SK-MEL-5 (cell line): ENCODE measurements at regions not wholly inside any gene's neighbourhood (a gene's known extent, or its start where the extent isn't known, plus 50 kb on each side); places are given as distances from the start of the nearest gene placed in this dataset.
"Not testable (repeated sequence)": the region's sequence is repeated elsewhere in the genome, so short reads cannot be mapped to it uniquely, and the experiment has no call there.

Source experiments
- DNase-seq: peaks from one replicate; pipeline ENCODE4 v3.0.0-alpha.2; 2016; ENCODE audit warnings: low read depth, low spot score
- in situ Hi-C: cut with HindIII; loops from 2 replicates; pipeline ENCODE4 v1.10.0; 2016; ENCODE audit warnings: low sequenced_read_pairs, high pct_unique_total_duplicates, low pct_unique_long_range_greater_than_20kb

DNA sequence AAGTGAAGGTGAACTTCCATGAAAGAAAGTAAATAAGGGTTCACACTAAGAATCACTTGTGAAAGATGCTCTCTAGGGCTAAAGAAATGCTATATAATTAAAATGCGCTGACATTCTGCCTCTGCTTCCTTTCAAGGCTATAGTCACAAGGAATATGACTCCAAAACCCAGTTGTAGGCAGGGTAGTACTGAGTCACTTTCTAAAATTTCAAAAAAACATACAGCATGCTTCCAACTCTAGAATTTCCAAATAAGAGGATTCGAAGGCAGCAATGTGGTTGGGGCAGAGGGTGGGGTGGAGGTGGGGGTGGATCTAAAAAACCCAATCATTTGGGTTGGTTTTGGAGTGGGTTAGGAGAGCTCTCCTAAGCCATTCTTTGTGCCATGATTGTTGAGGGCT is 84.6 kb downstream of the HMHB1 start:
- in situ Hi-C loops: no loop called here
- DNase-seq: no peak

DNA sequence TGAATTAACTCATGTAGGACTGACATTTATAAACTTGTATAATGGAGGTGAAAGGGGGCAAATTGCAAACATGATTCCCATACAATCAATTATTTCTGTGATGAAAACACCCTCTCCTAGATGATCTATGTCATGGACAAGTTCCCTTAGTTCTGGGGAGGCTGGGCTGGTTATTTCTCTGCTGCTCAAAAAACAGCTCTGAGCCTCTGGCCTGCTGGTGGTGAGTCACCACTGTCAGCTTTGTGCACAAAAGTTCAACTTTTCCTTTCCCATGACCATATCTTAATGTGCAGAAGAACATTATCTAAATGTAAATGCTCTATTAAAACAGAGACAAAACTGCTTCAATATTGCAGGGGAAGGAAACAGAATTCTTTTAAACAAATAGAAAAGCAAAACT is 85.0 kb downstream of the HMHB1 start:
- DNase-seq: peak; percentile 6

DNA sequence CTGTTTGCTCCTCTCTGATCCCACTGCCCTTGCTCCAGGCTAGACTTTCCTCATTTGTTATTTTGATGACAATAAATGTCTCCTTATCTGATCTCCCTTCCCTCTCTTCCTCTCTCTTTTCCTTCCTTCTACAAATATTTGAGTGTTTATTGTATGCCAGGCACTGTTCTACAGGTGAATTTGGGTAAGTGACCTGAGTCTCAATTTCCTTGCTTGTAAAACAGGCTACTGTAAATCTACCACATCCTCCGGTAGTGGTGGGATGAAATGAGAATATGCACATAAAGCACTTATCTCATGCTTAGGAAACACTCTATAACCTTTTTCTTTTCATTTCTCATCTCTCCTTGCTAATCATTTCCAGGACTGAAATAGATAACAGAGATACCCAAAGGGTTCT is 86.4 kb downstream of the HMHB1 start:
- DNase-seq: no peak
- in situ Hi-C loops: no loop called here

More for the DNA sequence above, 85.0 kb downstream of the HMHB1 start:
- in situ Hi-C loops: no loop called here

DNA sequence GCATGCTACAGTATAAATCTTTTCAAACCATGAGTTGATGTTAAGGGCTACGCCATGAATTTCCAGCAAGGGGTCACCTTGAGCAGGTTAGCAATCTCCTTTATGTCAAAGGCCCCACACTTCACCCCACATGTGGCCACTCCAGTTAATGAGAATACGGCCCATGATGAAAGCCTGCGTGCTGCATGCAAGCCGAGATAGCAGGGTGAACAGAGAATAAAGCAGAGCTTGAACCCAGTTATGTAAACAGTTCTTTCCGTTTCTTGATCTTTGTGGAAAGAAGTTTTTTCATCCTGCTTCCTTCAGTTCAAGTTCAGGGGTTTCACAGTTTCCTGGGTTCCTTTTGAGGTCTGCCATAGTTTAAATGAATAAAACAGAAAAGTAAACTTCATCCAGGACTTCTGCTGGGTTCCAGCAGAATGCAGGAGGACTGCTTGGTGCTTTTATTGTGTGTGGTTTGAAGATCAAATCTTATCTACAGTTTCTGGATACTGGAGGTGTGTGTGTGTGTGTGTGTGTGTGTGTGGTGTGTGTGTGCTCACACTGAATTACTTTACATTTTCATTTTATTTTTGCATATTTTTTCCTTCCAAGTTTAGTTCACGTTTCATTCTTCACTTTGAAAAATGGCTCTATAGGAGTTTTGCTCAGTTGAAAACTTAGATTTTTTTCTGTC is 87.1 kb downstream of the HMHB1 start:
- in situ Hi-C loops: no loop called here
- DNase-seq: no peak

DNA sequence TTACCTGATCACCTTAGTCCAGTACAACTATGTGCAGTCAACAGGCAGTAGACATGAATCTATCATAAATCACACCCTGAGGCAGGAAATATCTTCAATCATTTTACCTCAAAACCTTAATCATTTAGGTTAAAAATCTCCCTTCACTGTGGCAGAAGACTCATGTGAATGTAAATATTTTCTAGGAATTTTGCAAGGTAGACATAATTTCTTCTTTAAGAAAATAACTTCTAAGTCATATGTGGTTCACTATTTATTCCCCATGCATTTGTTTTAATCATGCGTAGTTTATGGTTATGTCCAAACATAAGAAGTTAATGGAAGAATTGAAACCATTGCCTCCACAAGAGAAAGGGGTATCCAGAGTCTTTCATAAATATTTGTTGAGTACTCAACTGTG is 97.0 kb downstream of the HMHB1 start:
- in situ Hi-C loops: no loop called here
- DNase-seq: no peak

DNA sequence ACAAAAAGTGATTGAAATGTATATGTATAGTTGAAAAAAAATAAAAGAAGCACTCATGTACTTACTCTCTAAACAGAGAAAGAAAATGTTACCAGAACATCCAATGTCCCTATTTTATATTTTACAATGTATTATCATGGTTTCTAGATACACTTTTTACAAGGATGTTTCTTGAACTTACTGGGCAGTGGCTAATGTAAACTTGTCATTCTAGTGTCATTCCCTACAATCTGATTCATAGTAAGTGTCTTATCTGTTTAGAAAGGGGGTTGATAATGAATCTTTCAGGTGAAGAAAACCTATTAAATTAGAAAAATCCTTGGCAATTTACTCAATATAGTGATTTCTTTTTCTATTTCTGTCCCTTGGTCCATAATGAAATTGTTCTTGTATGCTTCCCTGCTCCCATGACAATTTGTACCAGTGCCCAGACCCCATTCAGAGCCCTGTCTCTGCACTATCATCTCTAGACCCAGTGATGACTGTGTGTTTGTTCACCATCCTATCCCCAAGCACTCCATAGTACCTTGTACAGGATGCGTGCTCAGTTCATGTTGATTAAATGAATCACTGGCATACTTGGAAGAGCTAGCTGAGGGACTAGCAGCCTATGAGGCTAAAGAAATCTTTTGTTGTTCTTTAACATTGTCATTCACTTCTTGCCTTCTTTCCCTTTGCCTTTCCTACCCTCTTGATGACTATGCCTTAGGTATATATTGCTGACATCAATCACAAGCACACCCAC is 101.2 kb downstream of the HMHB1 start:
- no peak for DNase-seq
- in situ Hi-C loops: no loop called here

DNA sequence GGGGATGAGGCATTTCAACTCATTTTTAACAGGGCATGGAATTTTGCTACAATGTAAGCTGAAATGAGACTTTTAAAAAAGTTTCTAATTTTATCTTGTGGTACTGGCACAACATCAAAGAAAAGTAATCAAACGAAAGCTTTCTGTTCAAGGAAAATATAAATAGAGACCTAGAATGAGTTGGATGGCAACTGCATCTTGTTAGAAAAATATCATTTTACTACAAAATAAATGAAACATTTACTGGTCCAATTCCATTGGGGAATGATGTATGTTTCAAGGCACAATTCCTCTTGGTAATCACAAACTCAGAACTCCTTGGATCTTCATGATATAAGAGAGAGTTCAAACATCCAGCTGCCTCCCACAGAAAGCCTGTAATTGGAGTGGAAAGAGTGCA is 102.8 kb downstream of the HMHB1 start:
- in situ Hi-C loops: no loop called here
- no peak for DNase-seq

DNA sequence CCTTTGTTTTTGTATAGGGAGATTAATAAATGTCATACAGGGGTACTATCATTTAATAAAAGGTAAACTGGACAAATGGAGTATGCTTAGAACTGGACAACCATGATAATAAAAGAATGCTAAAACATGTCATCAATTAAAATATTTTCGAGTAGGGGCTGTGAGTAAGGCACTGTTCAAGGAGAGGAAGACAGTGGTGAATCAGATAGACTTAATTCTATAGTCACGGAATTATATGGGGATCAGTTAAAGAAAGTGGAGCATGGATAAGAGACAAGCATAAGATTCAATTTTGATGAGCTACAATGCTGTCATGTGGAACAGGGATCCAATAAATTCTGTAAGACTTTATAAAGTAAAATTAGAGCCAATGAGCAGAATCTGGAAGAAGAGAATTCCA is 104.5 kb downstream of the HMHB1 start:
- in situ Hi-C loops: no loop called here
- no peak for DNase-seq

DNA sequence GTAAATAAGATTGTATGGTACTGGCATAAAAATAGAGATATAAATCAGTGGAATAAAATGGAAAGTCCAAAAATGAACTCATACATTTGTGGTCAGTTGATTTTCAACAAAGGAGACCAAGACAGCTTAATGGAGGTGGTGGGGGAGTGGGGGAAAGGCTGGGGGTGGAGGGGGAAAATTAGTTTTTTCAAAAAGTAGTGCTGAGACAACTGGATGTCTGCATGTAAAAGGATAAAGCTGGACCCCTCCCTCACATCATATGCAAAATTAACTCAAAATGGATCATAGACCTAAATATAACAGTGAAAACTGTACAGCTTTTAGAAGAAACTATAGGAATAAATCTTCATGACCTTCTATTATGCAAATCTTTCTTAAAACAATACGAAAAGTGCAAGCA is 107.0 kb downstream of the HMHB1 start:
- no peak for DNase-seq
- in situ Hi-C loops: no loop called here

DNA sequence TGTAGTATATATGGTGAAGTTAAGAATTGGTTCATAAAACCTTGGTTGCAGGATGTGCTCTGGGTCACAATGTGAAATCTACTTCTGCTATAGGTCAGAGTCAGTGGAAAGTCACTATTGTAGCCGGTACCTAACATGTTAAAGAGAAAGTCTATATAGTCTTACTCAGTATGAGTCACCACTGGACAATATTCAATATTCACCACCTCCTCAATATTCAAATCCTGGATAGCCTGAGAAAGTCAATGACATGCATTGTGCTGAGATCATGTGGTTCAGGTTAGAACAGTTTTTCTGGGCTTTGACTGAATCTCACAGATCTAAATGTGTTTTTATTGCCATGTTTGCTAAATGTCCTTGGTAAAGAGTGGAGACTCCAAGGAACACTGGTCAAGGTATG is 108.8 kb downstream of the HMHB1 start:
- in situ Hi-C loops: no loop called here
- DNase-seq: peak; percentile 8

DNA sequence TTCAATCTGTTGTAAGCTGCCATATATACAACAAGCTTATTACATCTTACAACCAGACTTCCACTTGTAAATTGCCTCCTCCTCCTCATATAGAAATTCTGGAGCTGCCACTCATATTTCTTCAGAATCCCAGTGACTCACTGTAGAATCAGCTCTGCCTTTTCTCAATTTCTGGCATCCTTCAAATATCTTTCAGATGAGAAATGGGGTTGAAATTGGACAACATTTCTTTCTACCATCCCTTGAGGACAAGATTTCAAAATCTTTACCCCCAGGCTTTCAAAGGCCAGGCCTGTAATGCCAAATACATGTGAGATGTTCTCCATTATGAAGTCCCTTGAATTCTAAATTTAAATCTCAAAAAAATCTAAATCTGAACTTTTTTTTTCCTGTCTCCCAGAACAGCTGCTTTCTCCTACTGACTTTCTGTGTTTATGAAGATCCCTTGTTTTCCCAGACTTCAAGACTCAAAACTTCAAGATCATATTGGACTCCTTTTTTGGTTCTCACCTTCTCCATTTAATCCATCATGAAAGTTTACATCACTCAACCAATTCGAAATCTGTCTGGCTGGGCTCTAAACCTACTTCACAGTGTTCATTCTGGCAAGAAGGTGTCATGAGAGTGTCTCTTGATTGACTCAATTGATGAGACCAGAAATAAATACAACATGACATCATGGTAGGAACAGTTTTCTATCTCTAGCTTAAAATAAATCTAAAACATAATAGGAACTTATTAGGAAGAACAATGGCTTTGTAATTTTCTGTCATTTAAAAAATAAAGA is 109.8 kb downstream of the HMHB1 start:
- in situ Hi-C loops: no loop called here
- DNase-seq: no peak

DNA sequence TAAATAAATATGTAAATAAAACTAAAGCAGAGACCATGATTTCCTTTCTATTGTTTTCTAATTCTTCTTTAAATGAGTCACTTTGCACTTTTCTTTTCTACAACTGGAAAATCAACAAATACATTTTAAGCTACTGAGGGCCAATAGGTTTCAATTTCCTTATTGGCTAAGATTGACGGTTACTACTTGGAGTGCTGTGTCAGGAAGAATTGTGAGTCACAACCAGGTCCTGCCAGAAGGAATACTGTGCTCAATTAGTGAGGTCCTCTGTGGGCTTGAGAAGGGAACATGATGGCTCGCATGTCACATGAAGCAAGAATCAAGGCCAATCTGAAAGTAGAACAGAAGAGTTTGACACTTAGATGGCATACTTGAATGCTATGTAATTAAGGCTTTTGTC is 110.8 kb downstream of the HMHB1 start:
- DNase-seq: no peak
- in situ Hi-C loops: no loop called here

DNA sequence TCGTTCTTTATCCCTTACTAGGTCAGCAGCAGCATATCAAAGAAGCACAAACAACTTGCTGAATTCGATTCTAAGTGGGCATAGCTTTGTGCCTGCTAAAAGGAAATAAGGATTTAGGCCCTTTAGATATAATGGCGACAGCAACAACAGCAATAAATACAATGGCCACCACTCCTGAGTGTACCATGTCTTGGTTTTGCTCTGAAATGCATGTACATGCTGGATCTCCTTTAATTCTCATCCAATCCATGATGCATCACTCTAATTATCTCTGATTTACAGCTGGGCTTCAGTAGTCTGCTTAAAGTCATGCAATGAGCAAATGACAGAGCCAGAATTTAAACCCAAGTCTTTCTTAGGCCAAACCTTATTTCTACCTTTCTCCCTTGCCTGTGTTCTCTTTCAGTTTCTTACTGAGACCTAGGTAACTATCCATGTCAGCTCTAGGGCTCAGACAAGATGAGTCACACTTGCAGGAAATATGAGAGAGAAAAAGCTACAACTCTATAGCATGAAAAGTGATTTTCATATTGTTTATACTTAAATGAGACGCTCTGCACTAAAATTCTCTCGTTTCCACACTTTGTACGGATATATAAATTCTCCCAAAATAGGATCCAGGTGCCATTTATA is 111.8 kb downstream of the HMHB1 start:
- in situ Hi-C loops: no loop called here
- no peak for DNase-seq

DNA sequence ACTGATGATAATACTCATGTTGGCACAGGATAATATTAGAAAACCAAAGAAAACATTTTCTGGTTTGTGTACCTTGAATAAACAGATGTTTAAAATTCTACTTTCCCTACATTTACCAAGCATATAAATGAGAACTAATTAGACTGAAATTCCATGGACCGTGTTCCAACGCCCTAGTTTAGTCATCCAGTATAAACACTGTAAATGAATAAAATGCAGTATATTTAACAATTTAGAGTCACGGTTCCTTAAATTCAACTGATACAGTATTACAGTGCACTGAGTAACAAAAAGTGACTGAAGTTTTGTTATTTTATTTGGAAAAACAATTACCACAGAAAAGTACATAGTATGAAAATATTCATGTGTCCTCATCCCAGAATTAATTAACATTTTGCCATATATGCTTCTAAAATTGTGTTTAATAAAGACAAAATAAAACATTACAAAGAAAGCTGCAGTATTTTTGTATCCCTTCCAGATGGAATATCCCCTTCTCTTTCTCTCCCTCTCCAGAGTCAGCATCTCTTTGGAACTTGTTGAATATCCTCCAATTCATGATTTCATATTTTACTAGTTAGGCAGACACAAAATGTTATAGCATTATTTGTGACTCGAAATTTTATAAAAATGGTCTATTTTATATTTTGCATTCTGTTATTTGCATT is 112.5 kb downstream of the HMHB1 start:
- in situ Hi-C loops: no loop called here
- no peak for DNase-seq

DNA sequence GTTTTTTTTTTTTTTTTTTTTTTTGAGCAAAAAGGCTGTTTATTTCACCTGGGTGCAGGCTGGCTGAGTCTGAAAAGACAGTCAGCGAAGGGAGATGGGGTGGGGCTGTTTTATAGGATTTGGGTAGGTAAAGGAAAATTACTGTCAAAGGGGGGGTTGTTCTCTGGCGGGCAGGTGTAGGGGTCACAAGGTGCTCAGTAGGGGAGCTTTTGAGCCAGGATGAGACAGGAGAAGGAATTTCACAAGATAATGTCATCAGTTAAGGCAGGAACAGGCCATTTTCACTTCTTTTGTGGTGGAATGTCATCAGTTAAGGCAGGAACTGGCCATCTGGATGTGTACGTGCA is 113.0 kb downstream of the HMHB1 start:
- in situ Hi-C loops, DNase-seq: not testable (repeated sequence)

DNA sequence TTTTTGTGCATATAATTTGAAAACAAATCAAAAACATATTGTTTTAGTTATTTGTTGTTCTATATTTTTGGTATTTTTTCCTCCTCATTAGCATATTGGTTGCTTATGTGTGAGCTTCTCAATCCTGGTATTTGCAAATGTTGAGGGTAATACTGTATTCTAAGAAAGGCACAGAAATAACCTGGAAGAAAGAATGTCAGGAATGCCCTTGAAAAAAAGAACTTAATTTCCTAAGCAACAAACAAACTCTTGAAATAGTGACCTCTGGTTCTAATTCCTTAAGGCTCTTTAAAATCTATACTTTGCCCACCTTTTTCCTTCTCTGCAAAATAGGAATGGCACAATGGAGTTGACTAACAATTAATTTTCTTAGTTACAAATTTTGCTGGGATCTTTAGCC is 117.5 kb downstream of the HMHB1 start:
- no peak for DNase-seq
- in situ Hi-C loops: no loop called here

DNA sequence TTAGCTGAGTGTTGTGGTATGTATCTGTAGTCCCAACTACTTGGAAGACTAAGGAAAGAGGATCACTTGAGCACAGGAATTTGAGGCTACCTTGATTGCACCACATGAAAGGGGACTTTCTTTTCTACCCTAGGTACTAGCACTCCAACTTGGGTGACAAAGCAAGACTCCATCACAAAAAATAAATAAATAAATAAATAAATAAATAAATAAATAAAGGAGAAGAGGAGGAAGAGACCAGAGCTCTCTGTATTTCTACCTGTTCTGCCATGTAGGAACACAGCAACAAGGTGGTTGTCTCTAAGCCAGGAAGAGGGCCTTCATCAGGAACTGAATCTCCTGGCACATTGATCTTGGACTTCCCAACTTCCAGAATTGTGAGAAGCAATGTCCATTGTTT is 118.6 kb downstream of the HMHB1 start:
- no peak for DNase-seq
- in situ Hi-C loops: no loop called here

DNA sequence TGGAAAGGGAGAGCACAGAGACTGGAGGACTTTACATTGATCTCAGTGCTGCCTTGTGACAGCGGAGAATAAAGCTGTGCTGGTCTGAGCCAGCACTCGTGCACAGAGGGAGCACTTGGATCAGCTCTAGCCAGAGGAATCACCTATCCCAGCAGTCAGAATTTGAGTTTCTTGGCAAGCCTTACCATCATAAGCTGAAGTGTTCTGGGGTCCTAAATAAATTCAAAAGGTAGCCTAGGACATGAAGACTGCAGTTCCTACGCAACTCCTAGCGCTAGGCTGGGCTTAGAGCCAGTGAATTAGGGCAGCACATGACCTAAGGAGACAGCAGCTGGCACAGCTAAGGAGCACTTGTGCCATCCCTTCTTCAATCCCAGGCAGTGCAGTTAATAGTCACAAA is 119.5 kb downstream of the HMHB1 start:
- DNase-seq: no peak
- in situ Hi-C loops: no loop called here
